ENCODE measurements at regions not wholly inside any gene's neighbourhood (a gene's known extent, or its start where the extent isn't known, plus 50 kb on each side); places are given as distances from the start of the nearest gene placed in this dataset.

DNA sequence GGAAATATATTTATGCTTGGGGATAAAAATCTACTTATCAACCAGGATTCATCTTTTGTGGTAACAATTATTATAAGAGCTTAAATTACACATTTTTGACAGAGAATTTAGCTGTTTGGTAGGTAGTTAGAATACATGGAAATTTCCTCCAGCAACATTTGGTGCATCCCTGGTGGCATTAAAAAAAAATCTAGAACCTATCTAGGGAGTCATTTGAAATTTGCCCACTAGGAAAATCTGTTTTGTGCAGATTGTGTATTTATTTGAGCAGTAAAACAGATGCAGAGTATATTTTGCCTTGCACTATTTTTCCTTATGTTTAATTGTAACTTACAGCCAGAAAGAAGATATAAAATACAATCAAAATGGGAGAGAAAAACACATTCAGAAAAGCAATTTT, 208.4 kb upstream of the LRP1B start:
- no peak overlapping the region for H3K27ac ChIP-seq
- TF ChIP-seq CTCF (conservative IDR thresholded peaks at IDR 0.05) (no peak), ZFX (IDR thresholded peaks at IDR 0.05) (no peak)

GRCh38 chr2:142332196-142332595, 201.4 kb upstream of the LRP1B start:
- no peak for TF ChIP-seq CTCF (conservative IDR thresholded peaks at IDR 0.05)
- no peak for TF ChIP-seq ZFX (IDR thresholded peaks at IDR 0.05)
- H3K27ac ChIP-seq: no peak overlapping the region

- no peak overlapping the region for H3K27ac ChIP-seq
- TF ChIP-seq ZFX (IDR thresholded peaks at IDR 0.05) (no peak), CTCF (conservative IDR thresholded peaks at IDR 0.05) (no peak)
These were observed 199.6 kb upstream of the LRP1B start for GRCh38 chr2:142330458-142330857.

- TF ChIP-seq ZFX (IDR thresholded peaks at IDR 0.05) (no peak), CTCF (conservative IDR thresholded peaks at IDR 0.05) (no peak)
- no peak overlapping the region for H3K27ac ChIP-seq
These were observed 195.1 kb upstream of the LRP1B start for GRCh38 chr2:142325870-142326269.

DNA sequence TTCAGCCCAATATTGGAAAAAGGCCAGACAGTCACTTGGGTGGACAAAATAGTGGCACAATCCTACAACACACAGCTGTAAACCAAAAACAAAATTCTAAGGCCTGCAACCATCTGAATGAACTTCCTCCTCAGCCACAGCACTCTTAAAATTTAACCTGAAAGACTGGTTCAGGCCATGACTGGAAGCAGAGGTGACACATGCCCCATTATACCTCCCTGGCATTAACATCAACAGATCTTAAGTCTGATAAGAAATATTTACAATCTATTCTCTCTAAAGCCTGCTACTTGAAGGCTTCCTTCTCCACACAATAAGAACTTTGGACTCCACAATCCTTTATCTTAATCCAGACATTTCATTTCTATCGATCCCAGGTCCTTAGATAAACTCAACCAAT, 192.4 kb upstream of the LRP1B start:
- no peak overlapping the region for H3K27ac ChIP-seq
- TF ChIP-seq CTCF (conservative IDR thresholded peaks at IDR 0.05) (no peak), ZFX (IDR thresholded peaks at IDR 0.05) (no peak)

DNA sequence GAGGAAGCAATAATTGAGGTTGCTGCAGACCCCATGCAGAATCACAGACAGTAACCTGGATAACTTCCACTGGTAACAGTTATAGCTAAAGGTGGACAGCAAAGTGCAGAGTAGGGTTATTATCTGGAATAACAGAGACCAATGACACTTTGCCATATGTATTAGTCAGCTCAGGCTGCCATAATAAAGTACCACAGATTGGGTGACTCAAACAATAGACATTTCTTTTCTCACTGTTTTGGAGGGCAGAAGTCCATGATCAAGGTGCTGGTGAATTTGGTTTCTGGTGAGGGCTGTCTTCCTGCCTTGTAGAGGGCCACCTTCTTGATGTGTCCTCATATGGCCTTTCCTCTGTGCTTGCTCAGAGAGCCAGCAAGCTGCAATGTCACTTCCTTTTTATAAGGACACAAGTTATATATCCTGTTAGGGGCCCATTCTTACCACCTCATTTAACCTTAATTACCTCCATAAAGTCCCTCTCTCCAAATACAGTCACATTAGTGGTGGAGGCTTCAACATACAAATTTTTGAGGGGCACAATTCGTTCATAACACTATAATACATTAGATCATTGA, 191.0 kb upstream of the LRP1B start:
- no peak for TF ChIP-seq ZFX (IDR thresholded peaks at IDR 0.05)
- TF ChIP-seq CTCF (conservative IDR thresholded peaks at IDR 0.05): no peak
- no peak overlapping the region for H3K27ac ChIP-seq

DNA sequence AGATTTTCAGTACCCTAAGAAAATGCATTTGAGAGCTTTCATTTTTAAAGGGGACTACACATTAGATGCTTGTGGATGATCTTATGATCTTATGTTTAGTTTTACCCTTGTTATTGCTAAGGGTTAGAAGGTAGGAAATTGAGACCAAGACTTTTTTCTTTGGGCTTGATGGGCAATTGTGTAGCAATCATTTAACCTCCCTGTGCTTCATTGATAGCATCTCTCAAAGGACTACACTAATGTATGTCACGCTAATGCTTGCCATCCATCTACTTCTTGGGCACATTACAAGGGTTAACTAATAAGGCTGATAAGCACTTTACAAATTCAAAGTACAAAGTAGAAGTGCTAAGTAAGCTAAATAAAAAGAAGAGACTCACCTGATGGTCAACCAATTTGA, 189.3 kb upstream of the LRP1B start:
- no peak overlapping the region for H3K27ac ChIP-seq
- TF ChIP-seq ZFX (IDR thresholded peaks at IDR 0.05): no peak
- TF ChIP-seq CTCF (conservative IDR thresholded peaks at IDR 0.05): no peak

Measured in C4-2B (cell line).